Large intestine (tissue), 3 donors: ENCODE measurements at regions not wholly inside any gene's neighbourhood (a gene's known extent, or its start where the extent isn't known, plus 50 kb on each side); places are given as distances from the start of the nearest gene placed in this dataset.
A peak's percentile ranks its signal among the peaks of the same experiment; 100 is the strongest.

Source experiments
- DNase-seq, 2 donors: peaks; one replicate each; pipeline versions ENCODE4 v3.0.0 to v3.0.0-alpha.2; 2013
- H3K27ac ChIP-seq: one replicate; pipeline ENCODE4 v1.5.1; 2013; ENCODE audit warnings: low read length
- H3K27me3 ChIP-seq: 2 replicates; pipeline ENCODE4 v1.6.1; 2013; ENCODE audit warnings: low read length; ENCODE audit not compliant: control insufficient read depth, insufficient read depth
- H3K36me3 ChIP-seq: 2 replicates; pipeline ENCODE4 v1.6.1; 2013; ENCODE audit warnings: low read length; ENCODE audit not compliant: control insufficient read depth, insufficient read depth
- H3K4me1 ChIP-seq: one replicate; pipeline ENCODE4 v1.6.1; 2013; ENCODE audit warnings: low read length; ENCODE audit not compliant: control insufficient read depth, insufficient read depth
- H3K4me3 ChIP-seq: one replicate; pipeline ENCODE4 v1.5.1; 2013; ENCODE audit warnings: low read length
- H3K9me3 ChIP-seq: one replicate; pipeline ENCODE4 v1.6.1; 2013; ENCODE audit warnings: mild to moderate bottlenecking, low read depth, low read length, moderate library complexity; ENCODE audit not compliant: control insufficient read depth
- WGBS: methylation state at CpG from one replicate; pipeline ENCODE4 v1.1.5; 2013; ENCODE audit warnings: low lambda C conversion rate; ENCODE audit not compliant: insufficient coverage; 5-methylcytosine and 5-hydroxymethylcytosine counted together

DNA sequence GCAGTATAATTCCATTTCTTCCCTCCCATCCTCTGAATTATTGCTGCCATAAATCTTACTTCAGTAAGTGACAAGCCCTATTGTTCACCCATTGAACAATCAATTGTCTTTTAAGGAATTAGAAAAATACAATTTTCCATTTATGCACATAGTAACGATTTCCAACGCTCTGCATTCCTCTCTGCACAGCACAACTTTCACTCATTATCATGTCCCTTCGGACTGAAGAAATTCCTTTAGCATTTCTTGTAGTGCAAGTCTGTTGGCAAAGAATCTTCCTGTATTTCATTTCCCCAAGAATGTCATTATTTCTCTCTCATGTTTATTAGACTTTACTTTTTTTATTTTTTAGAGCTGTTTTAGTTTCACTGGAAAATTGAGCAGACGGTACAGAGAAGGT, 252.1 kb upstream of the RTL1 start:
- WGBS: 80% methylated on average over 2 of the region's 4 CpGs
- H3K27me3 ChIP-seq: peaks cover 21% of the 10 kb centered on the region
- no peaks in the 10 kb centered on the region for H3K36me3 ChIP-seq
- DNase-seq: no peak
- H3K27ac ChIP-seq: no peak overlapping the region
- peaks cover 4% of the 10 kb centered on the region for H3K4me1 ChIP-seq
- H3K9me3 ChIP-seq: no peaks in the 10 kb centered on the region
- no peak overlapping the region for H3K4me3 ChIP-seq

DNA sequence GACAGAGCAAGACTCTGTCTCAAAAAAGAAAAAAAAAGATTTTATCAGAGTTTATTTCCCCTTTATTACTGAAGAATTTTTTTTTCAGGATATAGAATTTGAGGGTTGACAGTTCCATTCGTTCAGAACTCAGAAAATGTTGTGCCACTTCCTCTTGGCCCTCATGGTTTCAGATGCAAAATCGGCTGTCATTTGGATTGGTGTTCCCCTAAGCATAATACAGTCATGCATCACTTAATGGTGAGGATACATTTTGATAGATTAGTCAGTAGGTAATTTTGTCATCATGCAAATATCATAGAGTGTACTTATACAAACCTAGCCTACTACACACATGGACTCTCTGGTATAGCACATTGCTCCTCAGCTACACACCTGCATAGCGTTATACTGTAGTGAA, 263.9 kb upstream of the RTL1 start:
- no peaks in the 10 kb centered on the region for H3K36me3 ChIP-seq
- WGBS: 17% methylated on average over 1 of the region's 3 CpGs

DNA sequence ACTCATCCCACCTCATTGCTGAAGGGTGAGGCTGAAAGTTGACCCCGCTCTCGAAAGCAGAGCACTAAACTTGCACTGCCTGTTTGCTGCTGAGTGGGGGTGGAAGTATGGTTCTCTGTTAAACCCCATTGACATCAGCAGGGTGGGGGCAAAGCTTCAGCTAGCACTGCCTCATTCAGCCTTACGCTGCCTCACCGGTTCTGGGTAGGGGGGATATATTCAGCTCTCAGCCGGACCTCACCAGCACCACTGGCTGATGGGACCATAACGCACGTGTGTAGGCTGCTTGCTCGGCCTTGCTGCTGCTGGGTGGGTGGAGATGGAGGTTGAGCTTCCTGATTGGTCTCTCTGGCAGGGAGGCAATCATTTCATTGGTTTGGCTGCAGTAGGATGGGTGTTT, 265.7 kb upstream of the RTL1 start:
- no peak for DNase-seq
- no peaks in the 10 kb centered on the region for H3K27me3 ChIP-seq

More for the DNA sequence above, 263.9 kb upstream of the RTL1 start:
- H3K27ac ChIP-seq: no peak overlapping the region
- H3K4me1 ChIP-seq: no peaks in the 10 kb centered on the region
- H3K27me3 ChIP-seq: no peaks in the 10 kb centered on the region
- H3K4me3 ChIP-seq: no peak overlapping the region
- no peak for DNase-seq
- peaks cover 2% of the 10 kb centered on the region for H3K9me3 ChIP-seq

DNA sequence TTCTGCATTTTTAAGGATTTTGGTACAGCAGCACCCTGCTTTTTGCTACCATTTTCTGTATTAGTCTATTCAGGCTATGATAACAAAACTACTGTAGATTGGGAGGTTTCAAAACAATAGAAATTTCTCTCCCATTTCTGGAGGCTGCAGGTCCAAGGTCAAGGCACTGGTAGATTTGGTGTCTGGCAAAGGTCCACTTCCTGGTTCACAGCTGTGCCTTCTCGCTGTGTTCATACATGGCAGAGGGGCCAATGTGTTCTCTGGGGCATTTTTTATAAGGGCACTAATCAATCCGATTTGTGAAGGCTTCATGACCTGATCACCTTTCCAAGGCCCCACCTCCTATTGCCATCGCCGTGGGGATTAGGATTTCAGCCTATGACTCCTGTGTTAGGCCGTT, 268.1 kb upstream of the RTL1 start:
- no peaks in the 10 kb centered on the region for H3K4me1 ChIP-seq
- H3K27me3 ChIP-seq: no peaks in the 10 kb centered on the region
- no peak overlapping the region for H3K4me3 ChIP-seq
- DNase-seq: no peak
- H3K27ac ChIP-seq: no peak overlapping the region
- peaks cover 2% of the 10 kb centered on the region for H3K9me3 ChIP-seq
- H3K36me3 ChIP-seq: no peaks in the 10 kb centered on the region
- no CpG with 5 or more reads among the region's 5 CpGs for WGBS

More for the DNA sequence above, 265.7 kb upstream of the RTL1 start:
- WGBS: no CpG with 5 or more reads among the region's 8 CpGs
- Histone ChIP-seq H3K4me1 (no peaks in the 10 kb centered on the region), H3K27ac (no peak overlapping the region), H3K9me3 (peaks cover 2% of the 10 kb centered on the region), H3K4me3 (no peak overlapping the region), H3K36me3 (no peaks in the 10 kb centered on the region)

DNA sequence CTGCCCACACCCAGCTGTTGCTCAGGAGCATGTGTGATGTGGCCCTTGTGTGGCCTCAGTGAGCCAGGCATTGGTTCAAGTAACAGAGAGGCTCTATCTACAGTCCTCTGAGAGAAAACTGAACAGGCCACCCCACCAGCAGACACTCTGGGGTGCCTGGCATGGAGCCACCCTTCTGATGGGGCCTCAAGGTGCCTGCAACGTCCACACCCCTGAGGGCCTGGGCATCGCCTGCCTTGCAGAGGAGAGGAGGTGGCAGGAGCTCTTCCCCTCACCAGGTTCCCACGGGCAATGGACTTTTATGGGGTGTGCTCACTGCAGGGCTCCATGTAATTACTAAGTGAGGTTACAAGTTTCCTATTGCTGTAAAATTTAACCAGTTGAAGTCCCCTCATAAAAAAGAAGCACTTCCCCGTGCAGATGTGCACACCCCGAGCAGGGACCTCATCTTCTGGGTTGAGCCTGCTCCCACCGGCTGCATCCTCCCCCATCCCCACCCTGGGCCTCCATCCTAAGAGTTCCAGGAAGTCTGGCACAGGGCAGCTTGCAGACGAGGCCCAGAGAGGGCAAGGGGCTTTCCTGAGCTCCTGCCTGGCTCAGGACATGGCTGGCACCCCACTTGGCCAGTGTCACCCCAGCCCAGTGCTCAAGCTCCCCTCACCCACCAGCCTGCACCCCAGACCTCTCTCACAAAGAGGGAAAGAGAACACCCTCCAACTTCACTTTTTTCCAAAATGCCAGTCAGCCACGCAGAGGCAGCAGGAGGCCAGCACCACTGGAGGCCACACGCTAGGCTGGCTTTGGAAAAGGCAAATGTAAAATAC, 270.4 kb upstream of the RTL1 start:
- H3K27ac ChIP-seq: no peak overlapping the region
- no peaks in the 10 kb centered on the region for H3K36me3 ChIP-seq
- H3K4me1 ChIP-seq: no peaks in the 10 kb centered on the region
- H3K9me3 ChIP-seq: no peaks in the 10 kb centered on the region
- no peak for DNase-seq
- WGBS: no CpG with 5 or more reads among the region's 9 CpGs
- H3K4me3 ChIP-seq: no peak overlapping the region
- no peaks in the 10 kb centered on the region for H3K27me3 ChIP-seq

DNA sequence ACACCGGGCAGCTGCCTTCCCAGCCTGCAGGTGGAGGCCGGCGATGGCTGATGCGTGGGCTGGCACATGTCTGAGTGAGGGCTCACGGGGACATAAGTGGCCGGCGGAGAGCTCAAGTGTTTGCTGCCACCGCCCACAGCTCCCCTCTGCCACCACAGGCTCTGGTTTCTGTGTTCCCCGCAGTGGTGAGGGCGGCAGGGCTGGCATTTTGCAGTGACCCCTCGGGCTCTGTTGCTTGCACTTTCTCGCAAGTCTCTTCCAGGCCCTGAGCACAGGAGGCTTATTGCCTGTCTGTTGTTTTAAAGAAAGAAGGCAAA, 271.0 kb upstream of the RTL1 start:
- no CpG with 5 or more reads among the region's 12 CpGs for WGBS
- Histone ChIP-seq H3K9me3 (no peaks in the 10 kb centered on the region), H3K27ac (no peak overlapping the region), H3K4me1 (no peaks in the 10 kb centered on the region), H3K4me3 (no peak overlapping the region), H3K36me3 (no peaks in the 10 kb centered on the region), H3K27me3 (no peaks in the 10 kb centered on the region)
- no peak for DNase-seq

DNA sequence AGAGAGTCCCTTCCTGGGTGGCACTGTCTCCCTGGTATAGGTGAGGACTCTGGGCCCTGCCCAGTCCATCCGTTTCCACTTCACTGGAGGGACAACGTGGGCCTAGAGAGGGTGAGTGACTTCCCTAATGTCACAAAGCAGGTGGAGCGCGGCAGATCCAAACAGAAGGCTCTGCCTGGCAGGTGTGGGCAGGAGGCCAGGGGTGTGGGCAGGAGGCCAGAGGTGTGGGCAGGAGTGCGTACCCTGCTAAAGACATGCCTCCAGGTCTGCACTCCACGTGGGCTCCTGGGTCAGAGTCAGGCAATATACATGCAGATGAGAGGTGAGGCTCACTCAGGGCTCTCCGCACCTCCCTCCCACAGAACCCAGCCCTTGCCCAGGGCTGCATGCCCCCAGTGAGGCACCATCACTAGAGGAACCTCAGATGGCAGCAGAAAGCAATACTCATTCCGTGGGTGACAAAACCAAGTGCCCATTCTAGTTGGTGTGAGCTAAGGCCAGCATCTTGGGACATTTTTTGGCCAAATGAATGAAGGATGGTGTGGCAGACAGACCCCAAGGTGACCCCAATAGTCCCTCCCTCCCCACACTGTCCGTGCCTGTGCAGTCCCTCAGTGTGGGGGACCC, 271.6 kb upstream of the RTL1 start:
- WGBS: no CpG with 5 or more reads among the region's 9 CpGs
- Histone ChIP-seq H3K4me1 (no peaks in the 10 kb centered on the region), H3K27ac (no peak overlapping the region), H3K4me3 (no peak overlapping the region), H3K9me3 (no peaks in the 10 kb centered on the region), H3K36me3 (no peaks in the 10 kb centered on the region), H3K27me3 (no peaks in the 10 kb centered on the region)
- DNase-seq: no peak

DNA sequence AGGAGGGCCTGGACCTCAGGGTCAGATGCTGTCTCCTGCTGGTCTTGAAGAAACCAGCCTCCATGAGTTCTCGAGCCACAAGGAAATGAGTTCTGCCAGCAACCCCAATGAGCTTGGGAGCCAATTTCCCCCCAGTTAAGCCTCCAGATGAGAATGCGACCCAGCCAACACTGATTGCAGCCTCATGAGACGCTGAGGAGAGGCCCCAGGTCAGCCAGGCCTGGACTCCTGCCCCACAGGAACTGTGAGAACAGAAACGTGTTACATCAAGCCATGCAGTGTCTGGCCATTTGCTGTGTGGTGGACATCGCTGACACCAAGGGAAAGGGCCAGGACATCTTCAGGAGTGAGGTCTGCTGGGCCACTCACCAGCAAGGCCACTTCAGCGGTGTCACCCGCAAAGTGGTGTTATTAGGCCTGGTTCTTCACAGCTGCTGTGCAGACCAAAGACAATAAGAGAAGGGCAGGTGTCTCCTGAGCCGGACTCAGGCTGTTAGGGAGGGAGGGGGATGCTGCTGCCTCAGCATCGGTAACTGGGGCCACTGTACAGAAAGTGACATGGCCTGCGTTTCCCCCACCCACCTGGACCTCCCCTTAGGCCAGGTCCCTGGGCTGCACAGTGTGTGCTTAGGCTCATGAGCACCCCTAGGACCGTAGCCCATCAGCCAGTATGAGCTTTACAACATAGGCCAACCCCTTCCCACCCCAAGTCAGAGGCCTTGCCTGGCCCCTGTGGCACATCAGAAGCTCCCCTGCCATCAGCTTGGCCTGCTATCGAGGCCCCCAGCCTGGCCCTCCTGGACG, 272.4 kb upstream of the RTL1 start:
- Histone ChIP-seq H3K4me3 (no peak overlapping the region), H3K27ac (no peak overlapping the region), H3K4me1 (no peaks in the 10 kb centered on the region), H3K27me3 (no peaks in the 10 kb centered on the region), H3K36me3 (no peaks in the 10 kb centered on the region), H3K9me3 (peaks cover 4% of the 10 kb centered on the region)
- no peak for DNase-seq
- WGBS: no CpG with 5 or more reads among the region's 13 CpGs

DNA sequence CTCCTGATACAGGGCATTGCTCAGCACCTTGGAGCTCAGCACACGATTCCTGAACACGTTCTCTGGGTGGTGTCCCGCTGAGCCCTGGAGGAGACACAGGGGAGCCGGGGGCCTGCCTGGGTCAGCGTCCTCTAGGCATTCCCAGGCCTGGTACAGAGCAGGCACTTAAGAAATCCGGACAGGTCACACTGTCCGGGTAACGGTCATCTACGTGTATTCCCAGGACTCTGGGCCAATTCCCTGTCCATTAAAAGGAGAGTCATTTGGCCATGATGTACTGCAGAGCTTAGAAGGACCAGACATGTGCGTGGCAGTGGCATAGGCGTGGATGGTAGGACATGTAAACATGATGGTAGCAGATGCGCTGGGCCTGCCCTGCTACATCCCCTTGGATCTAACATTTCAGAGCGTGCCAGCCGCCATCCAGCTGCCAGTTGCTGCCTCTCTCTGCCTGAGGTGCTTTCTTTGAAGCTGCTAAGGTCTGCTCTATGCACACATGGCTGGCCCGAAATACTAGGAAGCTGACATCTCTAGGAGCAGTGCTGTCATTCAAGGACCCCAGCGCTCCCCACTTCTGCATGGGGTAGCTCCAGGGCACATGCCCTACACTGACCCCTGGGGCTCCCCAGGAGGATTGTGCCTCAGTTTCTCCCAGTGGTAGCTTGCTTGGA, 273.1 kb upstream of the RTL1 start:
- no peak for DNase-seq
- Histone ChIP-seq H3K9me3 (peaks cover 4% of the 10 kb centered on the region), H3K4me3 (no peak overlapping the region), H3K4me1 (no peaks in the 10 kb centered on the region), H3K27me3 (no peaks in the 10 kb centered on the region), H3K36me3 (no peaks in the 10 kb centered on the region), H3K27ac (no peak overlapping the region)
- no CpG with 5 or more reads among the region's 16 CpGs for WGBS

DNA sequence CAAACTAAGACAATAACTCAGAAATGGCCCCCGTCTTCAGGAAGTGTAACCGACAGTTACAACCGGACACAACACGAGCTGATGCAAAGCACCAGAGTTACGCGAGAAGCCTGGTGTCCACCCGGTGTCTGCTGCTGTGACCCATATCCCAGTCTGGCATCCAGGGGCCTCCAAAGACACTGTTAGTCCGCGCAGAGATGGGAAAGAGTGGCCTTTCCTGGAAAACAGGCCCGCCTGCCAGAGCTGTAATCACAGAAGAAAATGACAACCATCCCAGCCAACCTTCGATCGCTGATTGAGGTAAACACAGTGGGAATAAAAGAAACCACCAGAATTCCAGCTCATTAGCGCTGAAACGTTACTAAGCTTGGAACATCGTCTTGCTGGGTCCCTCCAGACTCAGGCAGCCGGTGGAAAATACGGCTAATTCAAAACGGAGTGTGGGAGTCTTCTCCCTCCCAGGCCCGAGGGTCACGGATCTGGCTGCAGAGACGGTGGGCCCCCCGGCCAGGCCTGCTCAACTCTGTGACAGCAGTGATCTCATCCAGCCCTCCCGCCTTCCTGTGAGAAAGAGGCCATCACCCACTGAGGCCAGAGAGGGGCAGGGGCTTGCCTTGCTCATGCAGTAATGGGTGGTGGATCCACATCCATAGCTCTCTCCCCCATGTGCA, 273.9 kb upstream of the RTL1 start:
- Histone ChIP-seq H3K36me3 (no peaks in the 10 kb centered on the region), H3K27ac (no peak overlapping the region), H3K27me3 (no peaks in the 10 kb centered on the region), H3K4me3 (no peak overlapping the region), H3K9me3 (peaks cover 4% of the 10 kb centered on the region), H3K4me1 (no peaks in the 10 kb centered on the region)
- DNase-seq: peak in 1 of 2 donors; percentile 15
- WGBS: no CpG with 5 or more reads among the region's 23 CpGs
